ENCODE measurements at regions not wholly inside any gene's neighbourhood (a gene's known extent, or its start where the extent isn't known, plus 50 kb on each side); places are given as distances from the start of the nearest gene placed in this dataset.

DNA sequence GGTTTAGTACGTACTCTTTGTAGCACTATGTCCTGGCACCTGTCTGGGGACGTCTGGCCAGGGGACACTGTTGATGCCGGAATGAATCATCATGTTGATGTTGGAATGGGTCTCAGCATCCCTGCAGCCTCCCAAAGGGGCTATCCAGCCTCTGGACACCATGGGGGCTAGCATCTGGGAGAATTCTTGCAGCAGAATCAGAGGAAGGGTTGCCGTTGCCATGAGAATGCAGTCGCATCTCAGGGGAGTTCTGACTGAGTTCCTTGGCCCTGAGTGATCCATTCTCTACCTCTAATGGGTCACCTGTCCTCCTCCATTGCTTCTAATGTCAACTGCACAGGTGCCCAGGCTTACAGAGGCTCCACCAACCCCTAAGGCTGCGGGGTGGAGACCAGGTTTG is 129.1 kb downstream of the UQCRFS1 start:
- no peak overlapping the region for H3K4me3 ChIP-seq (ENCODE audit: low read length)
- TF ChIP-seq, protein P1, sequence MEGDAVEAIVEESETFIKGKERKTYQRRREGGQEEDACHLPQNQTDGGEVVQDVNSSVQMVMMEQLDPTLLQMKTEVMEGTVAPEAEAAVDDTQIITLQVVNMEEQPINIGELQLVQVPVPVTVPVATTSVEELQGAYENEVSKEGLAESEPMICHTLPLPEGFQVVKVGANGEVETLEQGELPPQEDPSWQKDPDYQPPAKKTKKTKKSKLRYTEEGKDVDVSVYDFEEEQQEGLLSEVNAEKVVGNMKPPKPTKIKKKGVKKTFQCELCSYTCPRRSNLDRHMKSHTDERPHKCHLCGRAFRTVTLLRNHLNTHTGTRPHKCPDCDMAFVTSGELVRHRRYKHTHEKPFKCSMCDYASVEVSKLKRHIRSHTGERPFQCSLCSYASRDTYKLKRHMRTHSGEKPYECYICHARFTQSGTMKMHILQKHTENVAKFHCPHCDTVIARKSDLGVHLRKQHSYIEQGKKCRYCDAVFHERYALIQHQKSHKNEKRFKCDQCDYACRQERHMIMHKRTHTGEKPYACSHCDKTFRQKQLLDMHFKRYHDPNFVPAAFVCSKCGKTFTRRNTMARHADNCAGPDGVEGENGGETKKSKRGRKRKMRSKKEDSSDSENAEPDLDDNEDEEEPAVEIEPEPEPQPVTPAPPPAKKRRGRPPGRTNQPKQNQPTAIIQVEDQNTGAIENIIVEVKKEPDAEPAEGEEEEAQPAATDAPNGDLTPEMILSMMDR (IDR thresholded peaks at IDR 0.05; ENCODE audit: insufficient read depth, low read depth, low read length, missing control alignments) = no peak
- no peak for DNase-seq (ENCODE audit: low read depth)

DNA sequence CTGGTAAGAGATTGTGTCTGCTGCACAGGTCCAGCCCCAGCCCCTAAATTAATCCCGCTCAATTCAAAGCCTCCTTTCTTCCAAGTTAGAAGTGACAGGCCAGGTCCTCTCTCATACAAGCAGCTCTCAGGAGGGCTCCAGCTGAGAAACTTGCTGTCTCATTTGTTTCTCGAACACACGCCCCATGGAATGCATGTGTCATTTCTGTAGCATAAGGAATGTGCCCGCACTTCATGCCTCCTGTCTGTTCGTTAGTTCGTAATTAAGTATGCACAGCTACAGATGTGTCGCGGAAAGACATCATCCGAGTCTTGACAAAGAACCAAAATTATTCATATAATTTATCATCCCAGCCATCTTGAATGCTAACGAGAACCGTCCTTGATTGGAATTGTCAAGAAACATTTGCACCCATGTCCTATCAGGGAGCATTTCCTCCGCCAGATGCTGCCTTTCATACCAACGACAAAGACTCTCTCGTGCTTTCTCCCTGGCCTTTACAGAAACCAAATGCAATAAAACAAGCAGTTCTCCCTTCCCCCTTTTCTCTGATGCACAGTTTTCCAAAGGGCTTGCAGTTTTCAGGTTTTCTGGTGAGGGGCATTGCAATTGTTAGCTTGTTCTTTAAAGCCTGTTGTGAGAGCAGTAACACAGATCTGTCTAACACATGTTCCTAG is 133.5 kb downstream of the UQCRFS1 start:
- TF ChIP-seq, protein P1 (IDR thresholded peaks at IDR 0.05; ENCODE audit: insufficient read depth, low read depth, low read length, missing control alignments) = no peak

DNA sequence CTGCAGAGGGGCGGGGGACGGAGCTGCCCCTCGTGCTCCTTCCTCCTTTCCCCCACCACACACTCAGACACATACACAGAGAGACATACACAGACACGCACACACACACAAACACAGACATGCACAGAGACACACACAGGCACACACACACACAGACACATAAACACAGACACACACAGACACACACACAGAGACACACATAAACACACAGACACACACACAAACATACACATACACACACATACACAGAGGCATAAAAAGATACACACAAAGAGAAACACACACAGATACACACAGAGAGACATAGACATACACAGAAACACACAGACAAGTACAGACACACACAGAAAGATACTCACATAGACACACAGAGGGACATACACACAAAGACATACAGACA is 136.0 kb downstream of the UQCRFS1 start:
- TF ChIP-seq, protein P1 (IDR thresholded peaks at IDR 0.05; ENCODE audit: insufficient read depth, low read depth, low read length, missing control alignments) = no peak
- no peak for DNase-seq (ENCODE audit: low read depth)
- no peak overlapping the region for H3K4me3 ChIP-seq (ENCODE audit: low read length)

More for the DNA sequence above, 133.5 kb downstream of the UQCRFS1 start:
- H3K4me3 ChIP-seq (ENCODE audit: low read length) = no peak overlapping the region
- no peak for DNase-seq (ENCODE audit: low read depth)

DNA sequence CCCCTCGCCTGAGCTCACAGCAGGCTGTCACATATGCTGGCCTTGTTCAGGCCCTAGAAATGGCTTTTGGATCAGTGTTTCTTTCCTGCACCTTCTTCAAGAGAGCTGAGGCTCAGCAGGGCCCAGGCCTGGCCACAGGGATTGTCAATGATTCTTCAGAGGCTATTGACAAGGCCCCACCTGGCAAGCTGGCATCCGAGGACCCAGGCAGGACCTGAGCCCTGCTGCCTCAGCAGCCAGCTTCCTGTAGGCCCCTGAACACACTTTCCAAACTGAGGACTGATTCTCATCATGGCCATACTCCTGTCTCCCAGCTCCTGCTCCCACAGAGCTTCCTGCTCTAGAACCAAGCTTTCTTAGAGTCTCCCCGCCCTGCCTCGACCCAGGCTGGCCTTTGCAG is 136.8 kb downstream of the UQCRFS1 start:
- TF ChIP-seq, protein P1 (IDR thresholded peaks at IDR 0.05; ENCODE audit: insufficient read depth, low read depth, low read length, missing control alignments) = no peak
- DNase-seq (ENCODE audit: low read depth) = no peak
- no peak overlapping the region for H3K4me3 ChIP-seq (ENCODE audit: low read length)

DNA sequence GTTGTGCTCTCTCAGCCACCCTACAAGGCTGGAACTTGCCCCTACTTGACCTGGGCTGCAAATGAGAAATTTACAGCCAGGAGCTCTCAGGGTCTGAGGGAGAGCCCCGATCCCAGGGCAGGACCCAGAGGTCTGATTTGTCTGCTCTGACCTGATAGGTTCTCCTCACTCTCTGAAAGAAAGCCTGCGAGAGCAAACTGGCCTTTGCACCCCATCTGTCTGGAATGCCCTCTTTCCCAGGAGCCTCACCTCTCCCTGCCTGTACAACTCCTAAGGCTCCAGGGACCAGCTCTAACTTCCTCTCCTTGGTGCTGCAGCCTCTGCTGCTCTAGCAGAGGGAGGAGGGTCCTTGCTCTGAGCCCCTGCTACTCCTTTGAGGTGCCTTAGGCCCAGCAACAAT is 137.8 kb downstream of the UQCRFS1 start:
- DNase-seq (ENCODE audit: low read depth) = no peak
- TF ChIP-seq, protein P1 (IDR thresholded peaks at IDR 0.05; ENCODE audit: insufficient read depth, low read depth, low read length, missing control alignments) = no peak
- H3K4me3 ChIP-seq (ENCODE audit: low read length) = no peak overlapping the region

DNA sequence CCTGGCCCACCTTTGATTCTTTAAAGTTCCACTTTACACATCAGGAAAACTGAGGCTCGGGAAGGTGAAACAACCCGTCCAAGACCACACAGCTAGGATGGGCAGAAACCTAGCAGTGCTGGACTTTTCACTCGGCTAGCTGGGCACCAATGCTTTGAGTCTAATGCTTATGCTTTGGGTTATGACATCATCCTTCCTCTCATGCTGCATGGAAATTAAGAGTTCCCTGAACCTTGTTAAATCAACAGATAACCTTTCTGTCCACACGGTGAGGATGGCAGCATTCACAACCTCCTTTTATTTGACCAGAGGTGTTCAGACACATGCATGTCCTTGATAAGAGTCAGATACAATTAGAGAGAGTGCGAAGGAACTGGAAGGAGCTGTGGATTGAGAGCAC is 138.4 kb downstream of the UQCRFS1 start:
- no peak overlapping the region for H3K4me3 ChIP-seq (ENCODE audit: low read length)
- TF ChIP-seq, protein P1 (IDR thresholded peaks at IDR 0.05; ENCODE audit: insufficient read depth, low read depth, low read length, missing control alignments) = no peak
- DNase-seq (ENCODE audit: low read depth) = no peak

DNA sequence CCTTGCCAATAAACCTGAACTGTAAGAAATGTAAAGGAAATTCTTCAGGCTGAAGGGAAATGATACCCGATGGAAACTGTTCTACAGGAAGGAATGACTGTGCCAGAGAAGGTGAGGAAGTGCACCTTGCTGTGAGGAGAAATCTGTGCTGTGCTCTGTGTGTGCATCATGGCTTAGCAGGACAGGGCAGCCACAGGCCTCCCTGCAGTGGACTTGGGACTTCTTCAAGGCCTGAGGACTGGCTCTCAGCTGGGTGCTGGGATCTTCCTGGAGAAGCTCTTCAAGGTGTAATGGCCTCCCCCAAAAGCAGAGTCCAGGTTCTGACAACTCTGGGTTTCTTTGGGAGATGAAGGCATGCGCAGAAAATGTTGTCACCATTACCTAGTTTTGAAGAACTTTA is 145.1 kb downstream of the UQCRFS1 start:
- TF ChIP-seq, protein P1 (IDR thresholded peaks at IDR 0.05; ENCODE audit: insufficient read depth, low read depth, low read length, missing control alignments) = no peak
- no peak overlapping the region for H3K4me3 ChIP-seq (ENCODE audit: low read length)
- no peak for DNase-seq (ENCODE audit: low read depth)

Measured in epithelial cell of esophagus (primary cell).